Cardiac fibroblast (primary cell): ENCODE measurements at regions not wholly inside any gene's neighbourhood (a gene's known extent, or its start where the extent isn't known, plus 50 kb on each side); places are given as distances from the start of the nearest gene placed in this dataset.
A peak's percentile ranks its signal among the peaks of the same experiment; 100 is the strongest.

ENCODE experiments used
- DNase-seq, 2 donors: peaks; one replicate each; pipeline versions ENCODE4 v3.0.0 to v3.0.0-alpha.2; 2010; ENCODE audit warnings: low read depth in 2 of 2
- H3K4me3 ChIP-seq, 2 donors: replicated peaks in 1 of 2; 1 replicate in 1 of 2; 2 replicates in 1 of 2; pipeline ENCODE4 v1.5.1; 2011; ENCODE audit warnings: low read depth in 2 of 2, low read length in 2 of 2, mild to moderate bottlenecking in 2 of 2, moderate library complexity in 1 of 2
- TF ChIP-seq, protein P1 (sequence below): IDR thresholded peaks from one replicate; pipeline ENCODE4 v1.5.1; 2011; ENCODE audit warnings: low read depth, mild to moderate bottlenecking, low read length, inconsistent platforms

DNA sequence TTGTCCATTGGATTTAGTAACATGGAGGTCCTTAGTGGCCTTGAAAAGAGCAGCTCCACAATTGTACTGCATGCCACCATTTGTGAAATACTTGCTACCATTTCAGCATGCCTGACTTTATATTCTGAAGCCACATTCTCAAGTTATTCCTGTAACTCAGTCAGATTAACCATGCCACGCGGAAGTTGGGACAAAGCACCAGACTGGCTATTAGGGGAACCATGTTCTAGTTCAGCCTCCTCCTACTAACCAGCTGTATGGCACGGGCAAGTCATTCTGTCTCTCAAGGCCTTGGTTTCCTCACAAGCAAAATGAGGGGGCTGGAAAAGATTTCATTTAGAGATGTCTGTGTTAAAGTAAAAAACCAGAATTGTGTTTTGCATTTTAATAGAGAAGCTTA is 418.0 kb downstream of the PLK2 start:
- TF ChIP-seq, protein P1, sequence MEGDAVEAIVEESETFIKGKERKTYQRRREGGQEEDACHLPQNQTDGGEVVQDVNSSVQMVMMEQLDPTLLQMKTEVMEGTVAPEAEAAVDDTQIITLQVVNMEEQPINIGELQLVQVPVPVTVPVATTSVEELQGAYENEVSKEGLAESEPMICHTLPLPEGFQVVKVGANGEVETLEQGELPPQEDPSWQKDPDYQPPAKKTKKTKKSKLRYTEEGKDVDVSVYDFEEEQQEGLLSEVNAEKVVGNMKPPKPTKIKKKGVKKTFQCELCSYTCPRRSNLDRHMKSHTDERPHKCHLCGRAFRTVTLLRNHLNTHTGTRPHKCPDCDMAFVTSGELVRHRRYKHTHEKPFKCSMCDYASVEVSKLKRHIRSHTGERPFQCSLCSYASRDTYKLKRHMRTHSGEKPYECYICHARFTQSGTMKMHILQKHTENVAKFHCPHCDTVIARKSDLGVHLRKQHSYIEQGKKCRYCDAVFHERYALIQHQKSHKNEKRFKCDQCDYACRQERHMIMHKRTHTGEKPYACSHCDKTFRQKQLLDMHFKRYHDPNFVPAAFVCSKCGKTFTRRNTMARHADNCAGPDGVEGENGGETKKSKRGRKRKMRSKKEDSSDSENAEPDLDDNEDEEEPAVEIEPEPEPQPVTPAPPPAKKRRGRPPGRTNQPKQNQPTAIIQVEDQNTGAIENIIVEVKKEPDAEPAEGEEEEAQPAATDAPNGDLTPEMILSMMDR: no peak
- no peak overlapping the region for H3K4me3 ChIP-seq
- DNase-seq: no peak

DNA sequence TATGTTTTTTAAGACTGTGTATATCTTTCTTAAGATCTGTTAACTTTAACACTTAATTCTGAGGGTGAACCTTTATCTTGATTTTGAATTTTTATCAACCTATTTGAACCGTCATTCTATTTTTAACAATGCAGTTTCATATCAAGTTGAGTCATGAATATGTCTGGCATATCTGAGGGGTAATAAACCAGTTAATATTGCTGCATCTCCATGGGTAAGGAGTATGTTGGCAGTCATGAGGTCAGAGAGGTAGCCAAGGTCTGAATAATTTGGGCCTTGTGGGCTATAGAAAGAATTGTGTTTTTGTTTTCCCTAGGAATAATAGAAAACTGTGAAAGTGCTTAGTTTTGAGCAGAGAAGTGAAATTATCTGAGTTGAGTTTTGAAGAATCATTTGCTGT is 419.0 kb downstream of the PLK2 start:
- TF ChIP-seq, protein P1: no peak
- no peak overlapping the region for H3K4me3 ChIP-seq
- DNase-seq: no peak

DNA sequence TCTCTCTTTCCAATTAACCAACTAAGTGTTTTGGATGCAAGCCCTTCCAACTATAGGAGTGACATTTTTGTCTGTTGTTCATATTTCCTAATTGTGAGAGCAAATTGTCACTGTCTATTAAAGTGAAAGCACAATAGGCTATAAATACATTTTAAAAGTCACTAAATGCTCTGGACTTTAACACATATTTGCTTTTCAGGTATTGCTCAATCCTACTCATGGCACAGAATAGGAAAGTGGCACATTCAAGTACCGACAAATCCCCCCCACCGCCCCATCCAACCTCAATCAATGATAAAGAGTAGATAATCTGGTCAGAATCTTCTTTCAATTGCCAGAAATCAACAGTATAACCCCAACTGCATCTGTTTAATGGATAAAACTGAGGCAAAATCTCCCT is 419.8 kb downstream of the PLK2 start:
- H3K4me3 ChIP-seq: no peak overlapping the region
- no peak for DNase-seq
- TF ChIP-seq, protein P1: no peak

DNA sequence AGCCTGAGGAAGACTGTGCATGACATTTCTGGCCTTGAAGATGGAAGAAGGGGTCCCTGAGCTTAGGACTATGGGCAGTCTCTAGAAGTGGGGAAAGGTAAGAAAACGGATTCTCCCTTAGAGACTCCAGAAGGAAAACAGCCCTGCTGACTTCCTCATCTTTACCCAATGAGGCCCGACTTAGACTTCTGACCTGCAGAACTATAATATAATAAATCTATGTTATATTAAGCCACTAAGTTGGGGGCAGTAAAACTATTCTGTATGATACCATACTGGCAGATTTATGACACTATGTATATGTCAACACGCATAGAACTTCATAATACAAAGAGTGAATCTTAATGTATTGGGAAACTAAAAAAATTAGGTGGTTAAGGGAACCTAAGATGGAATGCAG is 422.0 kb downstream of the PLK2 start:
- no peak for DNase-seq
- TF ChIP-seq, protein P1: no peak
- H3K4me3 ChIP-seq: no peak overlapping the region

DNA sequence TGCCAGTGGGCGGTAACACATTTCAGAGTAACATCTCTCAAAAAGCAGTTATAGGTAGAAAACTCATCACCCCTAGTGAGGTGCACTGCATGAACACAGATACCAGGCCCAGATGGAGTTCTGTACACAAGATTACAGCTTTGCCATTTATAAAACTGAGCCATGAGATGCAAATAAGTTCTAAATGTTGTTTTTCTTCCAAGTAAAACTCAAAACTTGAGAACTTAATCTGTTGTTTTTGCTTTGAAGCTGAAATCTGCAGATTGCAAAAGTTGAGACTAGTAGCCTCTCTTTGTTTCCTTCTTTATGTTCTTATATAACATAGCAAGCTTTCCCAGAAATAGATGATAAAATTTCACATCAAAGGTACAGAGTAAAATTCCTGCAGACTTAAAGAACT is 434.1 kb downstream of the PLK2 start:
- H3K4me3 ChIP-seq: no peak overlapping the region
- no peak for DNase-seq
- TF ChIP-seq, protein P1: no peak

DNA sequence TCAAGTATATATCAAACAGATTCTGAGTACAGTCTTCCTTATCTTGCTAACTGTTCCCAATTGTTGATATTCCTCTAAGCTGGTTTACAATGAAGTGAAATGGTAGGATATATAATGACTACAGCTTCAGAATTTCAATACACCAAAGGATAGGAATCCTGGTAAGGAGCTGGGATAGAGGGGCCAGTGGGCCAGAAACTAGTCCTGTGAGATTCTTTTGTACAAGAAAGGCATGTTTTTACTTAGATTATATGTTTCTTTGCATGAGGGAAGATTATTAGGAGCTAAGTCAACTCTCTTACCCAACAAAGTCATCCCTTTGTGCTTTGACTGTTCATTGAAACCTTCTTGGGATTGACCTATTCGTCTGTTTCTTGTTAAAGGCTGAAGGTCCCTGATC is 435.7 kb downstream of the PLK2 start:
- H3K4me3 ChIP-seq: no peak overlapping the region
- DNase-seq: no peak
- TF ChIP-seq, protein P1: no peak

DNA sequence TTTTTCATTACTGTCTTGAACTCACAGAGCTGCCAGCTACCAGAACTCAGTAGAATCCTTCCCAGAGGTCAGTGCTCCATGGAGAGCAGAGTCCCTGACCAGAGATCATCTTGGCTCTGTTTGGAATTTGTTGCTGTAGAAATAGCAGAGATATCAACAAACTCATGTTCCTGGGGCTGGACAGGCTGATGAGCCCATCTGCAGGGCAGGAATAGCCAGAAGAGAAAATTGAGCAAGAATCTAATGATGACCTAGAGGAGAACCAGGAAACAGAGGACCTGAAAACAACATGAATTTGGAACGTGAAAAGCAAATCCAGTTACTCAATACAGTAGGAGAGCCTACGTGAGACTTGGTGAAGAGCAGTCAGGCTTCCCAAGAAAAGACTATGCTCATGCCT is 437.8 kb downstream of the PLK2 start:
- TF ChIP-seq, protein P1: no peak
- peak in 1 of 2 donors; percentile 59 for DNase-seq
- H3K4me3 ChIP-seq: no peak overlapping the region
